ENCODE measurements at regions not wholly inside any gene's neighbourhood (a gene's known extent, or its start where the extent isn't known, plus 50 kb on each side); places are given as distances from the start of the nearest gene placed in this dataset.

DNA sequence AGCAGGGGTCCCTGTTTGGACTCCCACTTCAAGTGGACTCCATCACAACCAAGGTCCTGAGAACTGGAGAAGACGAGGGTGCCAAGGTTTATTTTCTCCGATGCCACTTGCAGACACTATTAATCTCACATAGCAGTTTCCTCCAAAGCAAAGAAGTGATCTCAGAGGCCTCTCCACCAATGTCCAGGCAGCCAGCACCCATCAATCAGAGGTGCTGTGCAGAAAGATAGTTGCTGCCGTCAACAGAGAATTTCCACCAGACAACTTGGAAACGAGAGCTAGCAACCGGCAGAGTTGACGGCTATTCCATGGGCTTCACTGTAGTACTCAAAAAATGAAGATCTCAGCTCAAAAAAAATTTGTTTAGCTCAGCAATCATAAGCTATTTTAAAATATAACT is 438.6 kb upstream of the PFKP start:
- TF ChIP-seq, protein P1, sequence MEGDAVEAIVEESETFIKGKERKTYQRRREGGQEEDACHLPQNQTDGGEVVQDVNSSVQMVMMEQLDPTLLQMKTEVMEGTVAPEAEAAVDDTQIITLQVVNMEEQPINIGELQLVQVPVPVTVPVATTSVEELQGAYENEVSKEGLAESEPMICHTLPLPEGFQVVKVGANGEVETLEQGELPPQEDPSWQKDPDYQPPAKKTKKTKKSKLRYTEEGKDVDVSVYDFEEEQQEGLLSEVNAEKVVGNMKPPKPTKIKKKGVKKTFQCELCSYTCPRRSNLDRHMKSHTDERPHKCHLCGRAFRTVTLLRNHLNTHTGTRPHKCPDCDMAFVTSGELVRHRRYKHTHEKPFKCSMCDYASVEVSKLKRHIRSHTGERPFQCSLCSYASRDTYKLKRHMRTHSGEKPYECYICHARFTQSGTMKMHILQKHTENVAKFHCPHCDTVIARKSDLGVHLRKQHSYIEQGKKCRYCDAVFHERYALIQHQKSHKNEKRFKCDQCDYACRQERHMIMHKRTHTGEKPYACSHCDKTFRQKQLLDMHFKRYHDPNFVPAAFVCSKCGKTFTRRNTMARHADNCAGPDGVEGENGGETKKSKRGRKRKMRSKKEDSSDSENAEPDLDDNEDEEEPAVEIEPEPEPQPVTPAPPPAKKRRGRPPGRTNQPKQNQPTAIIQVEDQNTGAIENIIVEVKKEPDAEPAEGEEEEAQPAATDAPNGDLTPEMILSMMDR (IDR thresholded peaks at IDR 0.05) = no peak
- ATAC-seq (no peak), DNase-seq (no peak)
- H3K4me1 ChIP-seq = no peaks in the 10 kb centered on the region
- intact Hi-C loops (cut with DNase I) = no loop called here
- H3K27ac ChIP-seq = no peak overlapping the region
- H3K27me3 ChIP-seq (ENCODE audit: insufficient read depth in 3 of 3, low read length in 2 of 3) = no peaks in the 10 kb centered on the region
- no peaks in the 10 kb centered on the region for H3K9me3 ChIP-seq
- no peak overlapping the region for H3K4me3 ChIP-seq
- no peaks in the 10 kb centered on the region for H3K36me3 ChIP-seq (ENCODE audit: insufficient read depth in 1 of 2, low read depth in 1 of 2)
- 75 to 85% (median 77%) methylated on average over 6 of the region's 6 CpGs for WGBS, 3 donors

DNA sequence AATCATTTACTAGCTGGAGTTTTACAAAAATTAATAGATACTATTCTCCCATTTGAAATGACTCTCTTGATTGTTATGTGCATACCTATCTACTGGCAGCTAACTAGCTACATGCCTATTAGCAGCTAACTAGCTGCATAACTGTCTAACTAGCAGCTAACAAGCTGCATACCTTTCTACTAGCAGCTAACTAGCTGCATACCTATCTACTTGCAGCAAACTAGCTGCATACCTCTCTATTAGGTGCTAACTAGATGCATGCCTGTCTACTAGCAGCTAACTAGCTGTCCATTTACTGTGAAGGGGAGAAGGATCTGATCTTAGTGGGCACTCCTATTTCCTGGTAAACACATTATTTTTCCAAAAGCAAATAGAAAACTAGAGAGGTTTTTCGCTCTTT is 439.4 kb upstream of the PFKP start:
- Histone ChIP-seq H3K27me3 (ENCODE audit: insufficient read depth in 3 of 3, low read length in 2 of 3) (no peaks in the 10 kb centered on the region), H3K9me3 (no peaks in the 10 kb centered on the region), H3K4me1 (no peaks in the 10 kb centered on the region), H3K4me3 (no peak overlapping the region), H3K27ac (no peak overlapping the region), H3K36me3 (ENCODE audit: insufficient read depth in 1 of 2, low read depth in 1 of 2) (no peaks in the 10 kb centered on the region)
- intact Hi-C loops (cut with DNase I) = no loop called here
- 41 to 90% (median 88%) methylated on average over 1 of the region's 1 CpG for WGBS, 3 donors
- ATAC-seq = no peak
- TF ChIP-seq, protein P1 (IDR thresholded peaks at IDR 0.05) = no peak
- DNase-seq = no peak

DNA sequence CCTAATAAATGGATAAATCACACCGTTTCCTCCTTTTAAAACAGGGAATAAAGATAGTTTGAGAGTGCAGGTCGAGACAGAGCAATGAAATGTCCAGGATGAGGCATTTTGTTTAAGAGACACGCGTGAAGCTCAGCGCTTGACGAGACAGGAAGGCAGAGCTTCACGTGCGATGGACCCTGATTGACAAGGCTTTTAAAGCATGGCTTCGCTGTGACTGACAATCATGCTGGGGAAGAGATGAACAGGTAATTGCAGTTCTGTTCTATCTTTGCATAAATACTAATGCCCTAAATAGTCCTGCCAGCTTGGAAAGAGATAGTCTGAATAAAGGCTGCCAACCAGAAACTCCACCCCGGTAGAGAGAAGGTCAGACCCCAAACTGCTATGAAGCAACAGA is 442.3 kb upstream of the PFKP start:
- Histone ChIP-seq H3K4me1 (no peaks in the 10 kb centered on the region), H3K27ac (no peak overlapping the region), H3K36me3 (ENCODE audit: insufficient read depth in 1 of 2, low read depth in 1 of 2) (no peaks in the 10 kb centered on the region), H3K9me3 (no peaks in the 10 kb centered on the region), H3K4me3 (no peak overlapping the region), H3K27me3 (ENCODE audit: insufficient read depth in 3 of 3, low read length in 2 of 3) (no peaks in the 10 kb centered on the region)
- WGBS, 3 donors = 83 to 84% (median 83%) methylated on average over 10 of the region's 10 CpGs
- DNase-seq (no peak), ATAC-seq (no peak)
- TF ChIP-seq, protein P1 (IDR thresholded peaks at IDR 0.05) = no peak
- intact Hi-C loops (cut with DNase I) = no loop called here

DNA sequence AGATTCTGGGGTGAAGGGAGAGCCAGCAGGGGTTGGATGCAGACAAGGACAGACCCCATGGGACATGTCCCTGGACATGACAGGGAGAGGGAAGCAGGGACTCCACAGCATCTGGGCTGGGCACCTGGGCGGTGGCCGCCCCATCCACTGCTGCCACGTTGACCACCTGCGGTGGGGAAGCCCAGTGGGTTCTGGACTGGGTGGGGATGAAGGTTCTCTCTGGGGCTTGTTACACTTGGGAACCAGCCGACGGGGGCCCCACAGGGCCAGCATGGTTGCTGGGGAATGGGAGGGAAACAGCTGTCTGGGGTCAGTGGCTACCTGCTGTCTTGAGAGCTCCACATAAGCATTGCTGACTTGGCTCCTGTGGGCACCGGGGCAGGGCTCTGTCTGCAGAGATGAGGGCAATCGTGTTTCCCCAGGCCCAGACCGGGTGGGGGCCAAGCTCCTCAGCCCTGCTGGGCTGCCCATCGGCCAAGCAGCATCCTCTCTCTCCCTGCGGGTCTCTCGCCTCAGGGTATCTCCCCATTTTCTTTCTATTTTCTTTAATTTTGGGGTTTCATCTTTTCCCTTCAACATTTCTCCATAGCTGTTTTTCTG is 443.6 kb upstream of the PFKP start:
- ATAC-seq = no peak
- TF ChIP-seq, protein P1 (IDR thresholded peaks at IDR 0.05) = no peak
- H3K4me3 ChIP-seq = no peak overlapping the region

More for the DNA sequence above, 443.6 kb upstream of the PFKP start:
- no peaks in the 10 kb centered on the region for H3K27me3 ChIP-seq (ENCODE audit: insufficient read depth in 3 of 3, low read length in 2 of 3)
- H3K4me1 ChIP-seq = no peaks in the 10 kb centered on the region
- H3K27ac ChIP-seq = no peak overlapping the region
- WGBS, 3 donors = 90 to 91% (median 90%) methylated on average over 12 of the region's 12 CpGs
- H3K36me3 ChIP-seq (ENCODE audit: insufficient read depth in 1 of 2, low read depth in 1 of 2) = no peaks in the 10 kb centered on the region
- intact Hi-C loops (cut with DNase I) = no loop called here
- no peaks in the 10 kb centered on the region for H3K9me3 ChIP-seq
- no peak for DNase-seq
